Endometrium (tissue), 2 donors: ENCODE measurements at regions not wholly inside any gene's neighbourhood (a gene's known extent, or its start where the extent isn't known, plus 50 kb on each side); places are given as distances from the start of the nearest gene placed in this dataset.
"Not testable (repeated sequence)": the region's sequence is repeated elsewhere in the genome, so short reads cannot be mapped to it uniquely, and the experiment has no call there.

Source experiments
- FAIRE-seq: peaks from 2 replicates; lab custom pipeline; 2012; peaks lifted over from hg19 to GRCh38; lab: Jason Lieb, UNC
- donor health status: control.
- donor health status: control.

DNA sequence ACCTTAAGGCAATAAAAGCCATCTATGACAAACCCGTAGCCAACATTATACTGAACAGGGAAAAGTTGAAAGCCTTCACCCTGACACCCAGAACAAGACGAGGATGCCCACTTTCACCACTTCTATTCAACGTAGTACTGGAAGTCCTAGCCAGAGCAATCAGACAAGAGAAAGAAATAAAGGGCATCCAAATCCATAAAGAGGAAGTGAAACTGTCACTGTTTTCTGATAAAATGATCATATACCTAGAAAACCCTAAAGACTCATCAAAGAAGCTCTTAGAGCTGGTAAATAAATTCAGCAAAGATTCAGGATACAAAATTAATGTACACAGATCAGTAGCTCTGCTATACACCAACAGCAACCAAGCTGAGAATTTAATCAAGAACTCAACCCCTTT, 1561.9 kb upstream of the CELF4 start:
- not testable (repeated sequence) for FAIRE-seq

DNA sequence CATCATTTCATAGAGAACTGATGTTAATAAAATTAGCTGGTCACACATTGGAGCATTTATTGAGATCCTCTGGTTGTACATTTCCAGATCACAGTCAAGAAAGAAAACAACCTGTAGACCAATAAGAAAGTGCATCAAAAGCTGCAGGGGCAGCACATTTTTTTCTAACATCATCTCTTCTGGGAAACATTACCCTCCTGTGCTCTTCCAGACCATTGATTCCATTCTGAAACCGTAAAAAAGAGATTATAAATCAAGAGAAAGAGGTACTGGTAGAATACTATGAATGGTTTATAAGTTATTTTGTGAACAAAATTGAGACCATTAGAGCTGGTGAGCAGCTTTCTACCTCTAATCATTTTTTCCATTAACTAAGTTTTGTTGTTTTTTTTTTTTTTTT, 1548.2 kb upstream of the CELF4 start:
- FAIRE-seq, result no peak

DNA sequence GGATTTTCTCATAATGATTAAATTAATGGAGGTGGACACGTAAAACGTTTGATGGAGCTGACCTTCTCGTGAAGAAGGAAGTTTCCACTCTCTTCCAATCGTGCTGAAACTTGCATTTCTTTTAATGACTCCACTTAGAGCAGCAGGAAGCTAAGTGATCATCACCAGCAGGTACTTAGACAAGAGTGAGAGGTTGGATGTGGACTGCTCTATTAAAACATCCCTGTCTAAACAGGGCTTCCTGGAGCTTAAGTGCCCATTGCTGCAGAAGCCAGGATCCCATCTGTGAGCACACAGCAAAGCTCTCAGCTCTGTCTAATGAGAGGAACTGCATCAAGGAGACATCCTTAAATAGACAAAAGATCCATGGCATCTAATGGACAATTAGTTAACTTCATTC, 1539.5 kb upstream of the CELF4 start:
- FAIRE-seq, result no peak

DNA sequence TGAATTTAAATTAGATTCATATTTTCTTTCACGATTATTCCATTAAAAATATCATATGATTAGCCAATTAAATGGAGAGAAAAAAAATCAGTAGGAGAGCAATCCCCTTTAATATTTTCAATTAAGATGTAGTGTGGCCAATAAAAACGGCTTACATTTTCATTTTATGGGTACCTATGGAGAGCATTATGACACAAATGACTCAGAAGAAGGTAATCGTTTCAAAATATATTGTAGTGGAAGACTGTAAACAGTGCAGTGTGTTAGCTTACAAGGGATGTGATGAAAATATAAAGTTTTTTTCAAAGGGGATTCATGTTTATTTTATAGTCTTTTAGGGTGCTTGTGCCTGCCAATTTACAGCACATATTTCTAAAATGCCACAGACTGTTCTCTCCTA, 1507.4 kb upstream of the CELF4 start:
- no peak for FAIRE-seq

DNA sequence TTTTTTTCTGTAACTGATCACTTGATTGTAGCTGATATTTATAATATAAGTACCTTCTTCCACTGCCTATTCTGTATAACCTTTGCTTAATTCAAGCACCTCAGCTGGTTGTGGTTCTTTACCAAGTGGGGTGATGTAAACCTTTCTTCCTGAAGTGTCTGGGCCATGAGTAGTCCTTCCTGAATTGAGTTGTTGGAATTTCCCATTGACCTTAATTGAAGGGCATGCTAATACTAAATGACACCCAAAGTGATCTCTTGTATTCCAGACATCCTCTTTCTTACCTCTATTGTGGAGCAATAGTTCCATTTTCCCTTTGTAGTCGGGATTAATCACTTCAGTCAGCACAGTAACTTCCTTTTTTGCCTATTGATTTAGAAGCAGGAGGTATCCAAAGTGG, 1496.8 kb upstream of the CELF4 start:
- FAIRE-seq, result no peak

DNA sequence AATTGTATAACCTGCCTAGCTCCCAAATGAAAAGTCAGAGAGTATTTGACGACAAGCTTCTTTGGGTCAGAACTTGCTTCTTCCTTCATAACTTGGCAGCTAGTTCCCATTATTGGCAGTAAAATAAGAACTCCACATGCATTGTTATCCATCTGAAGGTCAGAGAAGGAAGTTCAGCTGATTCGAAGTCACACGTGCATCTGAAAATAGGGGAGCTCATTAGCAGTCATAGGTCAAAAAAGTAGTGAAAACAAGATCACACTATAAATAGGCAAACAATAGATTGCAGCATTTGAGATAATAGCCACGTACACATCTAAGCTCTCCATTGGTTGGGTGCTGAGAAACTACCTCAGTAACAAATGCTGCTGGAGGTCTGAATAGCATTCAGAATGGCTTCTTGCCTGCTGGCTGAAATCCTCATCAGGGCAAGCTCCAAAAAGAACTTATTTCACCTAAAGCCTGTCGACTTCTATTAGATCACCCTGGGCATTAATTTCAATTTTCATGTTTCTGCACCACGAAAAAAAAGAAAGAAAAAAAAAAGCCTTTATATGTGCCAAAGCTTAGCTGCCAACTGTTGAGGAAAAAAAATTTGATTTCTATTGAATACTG, 1492.9 kb upstream of the CELF4 start:
- no peak for FAIRE-seq

DNA sequence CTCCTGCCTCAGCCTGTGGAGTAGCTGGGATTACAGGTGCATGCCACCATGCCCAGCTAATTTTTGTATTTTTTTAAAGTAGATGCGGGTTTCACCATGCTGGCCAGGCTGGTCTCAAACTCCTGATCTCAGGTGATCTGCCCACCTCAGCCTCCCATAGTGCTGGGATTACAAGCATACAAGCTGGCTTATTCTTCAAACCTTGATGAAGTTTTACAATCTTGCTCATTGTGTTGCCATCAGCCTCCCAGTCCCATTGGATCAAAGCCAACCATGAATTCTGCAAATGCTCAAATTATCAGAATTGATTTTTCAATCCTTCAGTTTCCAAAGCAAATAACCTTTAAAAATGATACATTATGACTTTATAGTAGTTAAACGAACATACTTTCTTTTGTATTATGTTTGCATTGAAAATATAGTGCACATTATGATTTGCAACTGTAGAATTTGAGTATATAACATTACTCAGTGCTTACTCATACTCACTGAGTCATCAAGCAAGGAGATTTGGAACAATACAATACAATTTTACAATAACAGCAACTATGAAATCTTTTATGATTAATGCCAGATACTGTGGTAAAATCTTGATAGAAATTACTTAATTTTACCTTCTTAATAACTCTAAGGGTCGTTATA, 1491.9 kb upstream of the CELF4 start:
- FAIRE-seq, result no peak

GRCh38 chr18:39053571-39053970, 1488.0 kb upstream of the CELF4 start:
- FAIRE-seq, result no peak

GRCh38 chr18:39051013-39051412, 1485.4 kb upstream of the CELF4 start:
- no peak for FAIRE-seq

GRCh38 chr18:39039813-39040212, 1474.2 kb upstream of the CELF4 start:
- no peak for FAIRE-seq

GRCh38 chr18:39037925-39038324, 1472.3 kb upstream of the CELF4 start:
- FAIRE-seq, result peak; percentile 35

DNA sequence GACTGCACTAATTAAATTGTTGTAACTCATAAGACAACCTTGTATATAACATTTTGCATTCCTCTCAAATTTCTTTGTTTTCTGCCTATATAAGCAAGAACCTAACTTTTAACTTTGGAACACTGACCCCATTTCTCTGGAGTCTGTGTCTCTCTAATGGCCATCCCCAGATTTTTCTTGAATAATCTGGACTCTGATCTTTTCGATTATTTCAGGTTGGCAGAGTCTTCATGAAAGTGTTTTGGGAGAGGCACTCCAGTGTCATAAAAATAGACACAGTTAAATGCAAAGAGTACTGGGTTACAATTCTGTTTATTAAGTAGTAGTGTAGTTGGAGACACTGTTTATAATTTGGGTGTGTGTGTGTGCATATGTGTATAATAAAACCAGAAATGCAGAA, 1467.7 kb upstream of the CELF4 start:
- FAIRE-seq, result no peak

DNA sequence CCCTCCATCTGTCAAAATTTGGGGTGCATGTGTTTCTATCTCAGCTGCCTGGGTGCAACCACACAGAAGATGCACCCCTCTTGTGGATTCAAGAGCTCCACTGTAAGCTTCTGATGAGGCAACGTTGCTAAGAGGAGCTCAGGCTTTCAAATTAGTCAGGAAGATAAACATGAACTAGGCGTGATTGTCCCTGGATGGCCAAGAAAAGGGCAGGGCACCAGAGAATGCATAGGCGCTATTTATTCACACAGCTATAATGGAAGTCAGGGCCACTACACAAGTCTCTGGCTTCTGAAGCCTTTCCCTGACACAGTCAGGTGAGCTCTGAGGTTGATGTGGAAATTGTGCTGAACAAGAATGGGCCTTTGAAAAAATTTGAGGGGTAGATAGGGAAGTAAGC, 1466.0 kb upstream of the CELF4 start:
- FAIRE-seq, result no peak

DNA sequence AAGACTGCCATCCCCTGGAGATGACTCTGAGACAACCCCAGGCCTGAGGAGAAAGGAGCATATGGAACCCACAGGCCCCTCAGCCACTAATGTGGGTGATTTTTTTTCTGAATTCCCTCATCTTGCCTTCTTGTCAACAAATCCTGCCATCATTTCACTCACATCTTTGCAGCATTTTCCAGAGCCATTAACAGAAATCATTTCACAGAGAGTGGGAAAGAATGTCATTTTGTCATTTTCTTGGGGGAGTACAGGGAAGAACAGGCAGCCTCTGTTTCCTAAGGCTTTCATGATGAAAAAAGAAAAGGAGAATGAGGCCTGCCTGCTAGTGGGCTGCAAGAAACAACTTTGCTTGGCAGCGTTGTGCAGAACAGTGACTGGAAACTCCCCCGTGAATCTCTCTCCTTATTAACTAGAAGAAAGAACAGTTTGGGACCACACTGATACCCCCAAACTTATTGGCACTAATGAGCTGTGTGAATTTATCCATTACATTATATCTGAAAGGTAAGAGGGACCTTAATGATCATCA, 1464.6 kb upstream of the CELF4 start:
- no peak for FAIRE-seq

DNA sequence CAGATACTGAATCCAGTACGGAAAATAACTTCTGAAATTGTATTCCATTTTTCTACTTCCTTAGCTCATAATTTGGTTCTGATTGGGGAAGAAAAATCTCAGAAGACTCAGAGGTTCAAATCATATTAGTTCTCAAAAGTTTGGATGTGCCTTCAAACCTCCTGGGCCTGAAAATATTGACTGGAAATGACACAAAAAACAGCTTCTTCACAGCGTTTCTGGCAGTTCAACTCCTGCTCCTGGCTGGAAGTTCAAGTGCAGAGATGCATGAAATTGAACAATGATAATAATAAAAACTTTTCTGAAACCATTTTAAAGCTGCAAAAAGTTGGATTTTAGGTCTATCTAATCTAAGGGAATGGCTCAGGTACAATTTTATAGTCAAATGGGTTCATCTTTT, 1459.9 kb upstream of the CELF4 start:
- FAIRE-seq, result no peak

DNA sequence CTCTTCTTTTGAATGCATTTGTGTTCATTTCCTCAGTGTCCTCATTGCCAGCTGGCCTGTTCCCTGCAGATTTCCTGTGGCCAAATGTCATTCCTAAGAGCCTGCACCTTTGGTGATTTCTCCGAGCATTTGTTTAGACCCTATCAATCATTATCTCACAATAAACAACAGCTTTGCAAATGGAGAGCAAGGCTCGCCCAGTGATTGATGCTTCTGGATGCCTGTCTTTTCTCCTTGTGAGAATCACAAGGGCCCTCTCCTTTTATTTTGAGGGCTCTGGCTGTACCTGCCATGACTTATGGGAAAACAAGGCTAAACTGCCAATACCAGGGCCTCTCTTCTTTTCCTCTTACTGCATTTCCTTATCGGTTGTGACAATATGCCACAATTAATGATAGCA, 1454.4 kb upstream of the CELF4 start:
- no peak for FAIRE-seq

- no peak for FAIRE-seq
Measured at GRCh38 chr18:39007031-39007902, 1441.7 kb upstream of the CELF4 start.

GRCh38 chr18:38996056-38996455, 1430.5 kb upstream of the CELF4 start:
- FAIRE-seq, result no peak

- FAIRE-seq, result no peak
Measured at GRCh38 chr18:38993342-38993741, 1427.7 kb upstream of the CELF4 start.

DNA sequence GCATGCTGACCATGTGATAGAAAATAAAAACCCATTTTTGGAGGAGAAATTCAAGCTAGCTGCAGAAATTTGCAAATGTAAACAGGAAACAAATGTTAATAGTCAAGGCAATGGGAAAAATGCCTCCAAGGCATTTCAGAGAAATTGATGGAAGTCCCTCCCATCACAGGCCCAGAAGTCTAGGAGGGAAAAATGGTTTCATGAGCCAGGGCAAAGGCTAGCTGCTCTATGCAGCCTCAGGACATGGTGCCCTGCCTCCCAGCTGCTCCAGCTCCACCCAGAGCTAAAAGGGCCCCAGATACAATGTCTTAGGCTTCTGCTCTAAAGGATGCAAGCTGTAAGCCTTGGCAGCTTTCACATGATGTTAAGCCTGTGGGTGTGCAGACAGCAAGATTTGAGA, 1419.4 kb upstream of the CELF4 start:
- no peak for FAIRE-seq

- no peak for FAIRE-seq
Measured at GRCh38 chr18:38982072-38982471, 1416.5 kb upstream of the CELF4 start.

GRCh38 chr18:38981389-38981788, 1415.8 kb upstream of the CELF4 start:
- FAIRE-seq, result no peak

- FAIRE-seq, result no peak
Measured at GRCh38 chr18:38980420-38980819, 1414.8 kb upstream of the CELF4 start.
